NCI-H510A (cell line): ENCODE measurements at regions not wholly inside any gene's neighbourhood (a gene's known extent, or its start where the extent isn't known, plus 50 kb on each side); places are given as distances from the start of the nearest gene placed in this dataset.
"Not testable (repeated sequence)": the region's sequence is repeated elsewhere in the genome, so short reads cannot be mapped to it uniquely, and the experiment has no call there.

Experiments
- DNase-seq: peaks from one replicate; lab custom pipeline; 2025; lab: John Stamatoyannopoulos, UW

DNA sequence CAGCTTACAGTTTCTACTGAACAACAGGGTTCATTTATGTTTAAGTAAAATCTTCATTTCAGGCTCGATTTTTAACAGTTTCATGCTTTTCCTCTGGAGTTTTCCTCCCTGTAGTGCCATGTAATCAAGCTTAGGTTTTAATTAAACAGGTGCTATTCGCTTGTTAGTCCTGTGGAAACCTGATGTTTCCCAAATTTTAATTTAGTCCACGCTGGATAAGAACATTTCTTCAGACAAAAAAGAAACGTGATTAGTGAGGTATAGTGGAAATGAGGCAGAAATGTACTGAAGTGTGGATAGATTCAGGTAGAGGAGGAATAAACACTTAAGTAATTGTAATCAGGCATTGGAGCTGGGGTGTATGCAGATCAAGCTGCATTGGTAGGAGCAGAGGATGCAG, 1217.5 kb downstream of the AACS start:
- no peak for DNase-seq

DNA sequence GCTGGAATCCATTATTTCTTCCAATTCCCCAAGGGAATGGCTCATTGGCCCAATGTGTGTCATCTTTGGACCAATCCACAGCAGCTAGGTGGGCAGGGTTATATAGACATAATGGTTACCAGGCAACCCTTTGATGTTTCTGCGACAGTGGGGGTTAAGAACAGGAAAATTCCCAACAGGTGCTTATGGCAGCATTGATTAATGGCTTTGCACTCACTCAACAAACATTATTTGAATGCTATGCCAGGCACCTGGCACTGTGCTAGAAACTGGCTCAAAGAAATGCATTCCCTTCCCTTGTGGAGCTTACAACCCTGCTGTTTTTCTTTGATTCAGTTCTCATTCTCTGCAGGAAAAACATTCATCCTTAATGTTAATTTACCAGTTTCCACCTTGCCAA, 1221.0 kb downstream of the AACS start:
- DNase-seq, result peak; percentile 48

DNA sequence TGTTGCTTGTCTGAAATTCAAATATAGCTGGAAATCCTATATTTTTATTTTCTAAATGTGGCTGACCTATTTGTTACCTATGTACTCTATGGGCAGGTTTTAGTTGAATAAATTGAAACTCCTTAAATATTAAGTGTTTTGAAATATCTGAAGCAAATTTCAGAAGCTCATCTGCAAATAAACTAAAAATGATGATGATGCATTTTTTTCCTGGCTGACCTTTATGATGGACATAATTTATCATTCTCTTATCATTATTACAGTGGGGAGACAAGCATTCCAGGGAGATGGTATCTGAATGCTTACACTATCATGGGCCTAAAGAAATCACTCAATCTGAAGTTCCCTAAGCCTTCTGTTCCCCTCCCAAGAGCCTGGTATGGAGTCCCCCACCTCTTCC, 1225.2 kb downstream of the AACS start:
- no peak for DNase-seq

DNA sequence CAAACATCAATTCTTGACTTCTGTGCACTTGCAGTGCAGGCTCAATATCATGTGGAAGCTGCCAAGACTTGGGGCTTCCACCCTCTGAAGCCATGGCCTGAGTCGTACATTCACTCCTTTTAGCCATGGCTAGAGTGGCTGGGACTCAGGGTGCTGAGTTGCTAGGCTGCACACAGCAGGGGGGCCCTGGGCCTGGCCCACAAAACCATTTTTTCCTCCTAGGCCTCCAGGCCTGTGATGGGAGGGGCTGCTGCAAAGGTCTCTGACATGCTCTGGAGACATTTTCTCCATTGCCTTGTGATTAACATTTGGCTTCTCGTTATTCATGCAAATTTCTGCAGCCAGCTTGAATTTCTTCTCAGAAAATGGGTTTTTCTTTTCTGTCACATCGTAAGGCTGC, 1226.8 kb downstream of the AACS start:
- not testable (repeated sequence) for DNase-seq

DNA sequence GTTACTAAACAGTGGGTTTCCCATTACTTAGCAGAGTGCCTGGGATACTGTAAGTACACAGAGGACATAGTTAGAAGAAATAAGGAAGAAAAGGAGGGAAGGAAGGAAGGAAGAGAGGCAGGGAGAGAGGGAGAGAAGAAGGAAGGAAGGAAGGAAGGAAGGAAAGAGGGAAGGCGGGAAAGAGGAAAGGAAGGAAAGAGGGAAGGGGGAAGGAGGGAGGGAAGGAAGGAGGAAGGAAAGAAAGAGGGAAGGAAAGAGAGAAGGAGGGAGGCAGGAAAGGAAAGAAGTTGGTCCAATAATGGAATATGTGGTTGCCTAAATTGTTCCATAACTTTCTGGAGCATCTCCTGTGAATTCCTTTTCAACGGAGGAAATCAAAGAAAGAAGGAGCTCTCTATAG, 1230.4 kb downstream of the AACS start:
- no peak for DNase-seq

DNA sequence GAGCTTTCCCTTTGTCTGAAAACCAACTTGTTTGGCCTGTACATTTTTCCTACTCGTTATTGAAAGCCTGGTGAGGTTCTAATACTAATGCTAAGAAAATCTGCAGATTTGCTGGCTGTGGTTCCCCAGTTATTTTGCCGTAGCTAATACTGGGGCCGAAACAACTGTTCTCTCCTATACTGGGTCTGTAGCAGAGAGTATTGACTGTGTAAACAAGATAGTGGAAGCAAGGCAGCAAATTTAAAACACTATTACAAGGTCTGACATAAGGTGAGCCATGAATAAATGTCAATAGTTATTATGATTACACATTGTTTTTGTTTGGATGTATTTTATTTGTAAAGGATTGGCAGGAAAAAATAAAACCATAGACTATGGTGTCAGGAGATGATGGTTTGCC, 1244.0 kb downstream of the AACS start:
- DNase-seq, result no peak

DNA sequence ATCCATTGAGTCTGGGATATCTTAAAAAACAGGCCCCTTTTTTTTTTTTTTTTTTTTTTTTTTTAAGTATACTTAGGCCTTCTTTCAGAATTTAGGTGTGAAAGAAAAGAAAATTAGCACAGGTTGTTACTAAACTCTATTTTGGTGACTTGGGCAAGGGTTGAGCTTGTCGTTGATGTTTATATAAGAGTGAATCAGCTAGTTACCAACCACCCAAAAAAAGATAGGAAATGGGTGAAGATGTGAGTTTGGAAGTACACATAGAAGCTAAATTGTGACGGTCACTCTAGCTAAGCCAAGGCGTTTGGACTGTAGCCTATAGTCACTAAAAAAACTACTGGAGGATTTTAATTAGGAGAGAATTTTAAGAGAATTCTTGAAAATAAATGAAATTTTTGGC, 1247.2 kb downstream of the AACS start:
- no peak for DNase-seq

DNA sequence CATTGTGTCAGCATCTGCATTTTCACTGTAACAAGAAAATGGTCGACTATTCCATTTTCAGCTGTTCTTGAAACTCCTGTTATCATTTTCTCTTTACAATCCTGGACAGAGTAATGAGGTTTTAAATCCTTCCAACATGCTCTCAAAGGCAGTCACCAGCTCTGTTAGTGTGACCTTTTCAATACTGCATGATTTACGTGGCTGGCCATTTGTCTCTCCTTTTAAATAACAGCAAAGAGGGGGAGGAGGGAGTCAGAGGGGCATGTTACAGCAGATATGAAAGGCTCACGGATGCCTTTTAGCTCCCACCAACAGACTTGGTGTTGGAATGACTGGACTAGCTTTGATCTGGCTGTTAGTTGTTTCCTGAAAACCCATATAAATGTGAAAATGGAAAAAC, 1251.2 kb downstream of the AACS start:
- DNase-seq, result no peak

DNA sequence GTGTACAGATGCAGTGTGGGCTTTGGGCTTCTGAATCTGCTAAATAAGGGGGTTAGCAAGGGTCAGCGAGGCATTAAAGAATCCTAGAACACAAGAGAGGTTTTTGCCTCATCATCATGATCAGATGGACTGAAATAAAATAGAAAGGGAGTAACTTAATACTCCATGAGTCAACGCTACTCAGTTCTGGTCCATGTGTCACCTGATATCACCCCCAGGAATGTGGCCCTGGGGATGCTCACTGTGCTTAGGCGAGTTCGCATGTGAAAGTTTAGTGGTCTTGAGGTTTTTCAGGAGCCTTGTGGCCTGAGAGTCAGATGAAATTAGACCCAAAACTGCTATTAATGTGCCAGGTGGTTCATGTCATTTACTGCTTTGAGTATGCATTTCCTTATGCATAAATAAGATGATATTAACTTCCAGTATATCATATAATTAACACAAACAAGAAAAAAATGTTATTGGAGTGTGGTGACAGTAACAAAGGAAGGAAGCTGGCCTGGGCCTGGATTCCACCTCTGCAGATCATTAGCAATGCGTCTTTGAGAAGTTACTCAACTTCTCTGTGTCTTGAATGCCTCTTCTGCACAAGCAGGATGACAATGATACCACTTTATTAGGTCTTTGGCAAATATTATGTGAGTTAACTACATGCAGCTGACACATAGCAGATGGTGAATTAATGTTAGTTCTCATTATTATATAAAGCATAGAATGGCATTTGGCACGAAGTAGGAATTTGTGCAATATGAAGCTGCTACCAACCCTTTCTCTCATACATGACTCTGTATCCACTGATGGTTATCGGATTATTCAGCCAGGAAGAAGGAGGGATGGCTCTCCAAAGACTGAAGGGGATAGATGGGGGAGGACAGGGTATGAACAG, 1272.6 kb downstream of the AACS start:
- no peak for DNase-seq

DNA sequence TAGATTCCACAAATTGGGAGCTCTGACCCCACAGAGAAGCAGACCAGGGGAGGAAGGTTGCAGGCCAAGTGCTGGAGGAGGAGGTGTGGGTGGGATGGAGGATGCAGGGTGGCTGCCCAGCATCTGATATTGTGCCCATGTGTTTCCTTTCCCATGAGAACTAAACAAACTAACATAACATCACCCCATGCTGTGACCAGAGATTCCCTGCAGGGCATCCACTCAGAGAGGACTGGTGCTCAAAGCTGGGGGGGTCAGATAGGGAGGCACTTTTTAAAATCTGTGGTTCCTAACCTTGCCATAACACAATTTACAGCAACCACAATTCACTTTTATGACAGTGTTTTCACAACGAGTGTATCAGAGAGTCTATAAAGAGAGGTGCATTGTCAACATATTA, 1277.6 kb downstream of the AACS start:
- DNase-seq, result no peak

DNA sequence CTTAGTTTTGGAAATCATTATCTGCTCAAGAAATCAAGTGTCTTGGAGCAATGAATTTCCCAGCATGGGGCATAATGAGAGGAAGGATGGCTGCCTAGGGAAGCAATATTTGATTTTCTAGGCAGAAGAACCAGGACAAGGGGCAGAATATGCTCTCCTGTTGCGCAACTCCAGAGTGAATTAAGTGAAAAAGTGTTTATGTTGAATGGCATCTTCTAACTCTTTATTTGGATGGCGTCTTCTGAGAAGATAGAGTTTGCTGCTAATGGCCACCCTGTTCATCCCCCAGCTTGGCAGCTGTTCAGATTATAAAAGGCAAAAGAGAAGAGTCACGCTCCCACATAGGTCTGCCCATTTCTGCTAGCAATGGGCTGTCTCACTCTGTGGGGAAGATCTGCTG, 1278.1 kb downstream of the AACS start:
- DNase-seq, result no peak

DNA sequence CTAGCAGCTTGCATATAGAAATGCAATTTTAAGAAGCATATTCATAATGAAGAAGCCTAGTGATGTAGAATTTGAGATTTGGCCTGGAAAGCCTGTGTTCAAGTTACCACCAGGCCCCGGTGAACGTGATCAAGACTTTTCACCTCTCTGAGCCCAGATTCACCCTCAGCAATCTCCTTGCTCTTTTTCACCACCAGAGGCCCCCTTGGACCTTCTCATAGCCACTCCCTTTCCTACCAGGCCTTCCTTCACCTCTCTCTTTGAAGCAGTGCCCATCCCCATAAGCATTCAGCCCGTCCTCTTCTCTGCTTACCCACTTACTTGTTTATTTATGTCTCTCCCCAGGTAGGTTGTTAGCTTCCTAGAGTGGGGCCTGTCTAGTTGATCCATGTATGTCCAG, 1280.9 kb downstream of the AACS start:
- DNase-seq, result no peak

DNA sequence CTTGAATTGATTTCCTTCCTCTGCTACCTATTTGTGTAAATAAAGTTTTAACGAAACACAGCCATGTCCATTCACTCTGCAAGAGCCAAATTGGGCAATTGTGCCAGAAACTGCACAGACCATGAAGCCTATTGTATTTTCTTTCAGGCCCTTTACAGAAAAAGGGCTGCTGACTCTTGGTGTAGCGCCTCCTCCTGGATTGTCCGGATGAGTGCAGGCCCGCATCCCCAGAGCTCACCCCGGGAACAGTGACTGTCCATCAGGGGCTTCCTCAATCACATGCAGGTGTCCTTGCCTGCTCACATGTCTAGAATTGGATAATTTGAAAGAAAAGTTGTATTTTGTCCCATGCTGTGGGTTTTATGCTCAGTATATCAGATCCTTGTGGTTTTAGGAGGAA, 1282.2 kb downstream of the AACS start:
- DNase-seq, result no peak

DNA sequence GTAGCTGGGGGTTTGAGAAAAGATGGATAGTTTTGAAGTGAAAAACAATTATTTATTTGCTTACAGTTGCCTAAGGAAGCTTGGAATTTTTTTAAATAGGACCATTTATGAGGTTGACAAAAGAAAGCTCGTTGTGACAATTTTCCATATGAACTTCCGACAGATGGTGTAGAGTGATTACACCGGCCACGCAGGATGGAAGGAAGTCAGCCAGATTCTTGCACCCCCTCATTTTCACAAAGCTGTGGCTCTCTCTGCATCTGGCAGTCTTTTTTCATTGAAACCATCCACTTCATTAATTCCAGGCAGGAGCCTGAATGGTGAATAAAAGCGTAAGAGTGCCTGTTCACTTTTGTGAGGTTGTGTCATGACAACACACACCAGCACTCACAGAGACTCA, 1284.1 kb downstream of the AACS start:
- DNase-seq, result no peak

DNA sequence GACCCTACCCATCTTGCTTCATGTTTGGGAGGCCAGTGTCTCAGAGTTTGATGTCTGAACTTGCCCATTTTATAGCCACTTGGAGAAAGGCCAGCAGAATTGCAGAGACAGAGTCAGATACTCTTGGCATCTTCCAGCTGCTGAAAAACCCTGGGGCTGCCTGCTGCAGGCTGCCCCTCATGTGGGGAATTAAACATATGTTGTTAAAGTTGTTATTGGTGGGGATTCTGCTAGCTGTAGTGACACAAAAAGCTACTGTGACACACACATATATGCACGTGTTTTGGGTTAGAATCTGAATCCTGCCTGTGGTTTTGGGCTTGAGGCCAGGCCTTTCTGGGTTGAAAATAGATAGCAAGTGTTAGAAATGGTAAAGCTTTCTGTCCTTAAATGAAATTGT, 1288.4 kb downstream of the AACS start:
- no peak for DNase-seq

DNA sequence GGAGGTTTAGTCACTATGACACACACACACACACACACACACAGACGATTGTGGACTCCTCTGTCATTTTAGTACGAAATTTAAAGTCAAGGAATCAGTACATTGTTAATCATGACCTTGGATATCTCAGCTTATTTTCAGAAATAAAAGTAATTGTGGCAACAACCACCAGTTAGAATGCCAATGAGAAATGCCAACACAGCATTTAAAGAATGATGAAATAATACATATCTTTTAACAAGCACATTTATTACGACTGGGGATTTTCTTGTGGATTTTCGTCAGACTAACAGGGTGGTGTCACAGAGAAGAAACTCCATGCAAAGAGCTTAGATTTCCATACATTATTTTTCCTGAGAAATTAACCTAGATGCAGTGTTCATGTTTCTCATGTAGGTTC, 1289.4 kb downstream of the AACS start:
- DNase-seq, result no peak

DNA sequence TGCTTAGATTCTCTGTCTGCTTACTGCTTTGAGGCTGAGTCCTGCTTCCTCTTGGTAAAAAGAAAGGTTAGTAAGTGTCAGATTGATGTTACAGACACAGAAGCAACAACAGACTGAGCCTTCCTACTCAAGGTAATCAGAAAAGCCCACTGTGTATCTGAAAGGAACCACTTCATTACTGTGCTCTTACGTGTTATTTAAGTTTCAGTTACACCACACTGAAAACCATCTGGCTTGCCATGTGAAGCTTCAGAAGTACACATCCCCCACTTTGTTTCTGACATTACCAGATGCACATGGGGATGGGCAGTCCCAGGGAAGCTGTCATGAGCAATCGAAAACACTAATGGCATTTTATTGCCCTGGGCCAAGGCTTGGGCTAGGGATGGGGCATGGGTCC, 1290.1 kb downstream of the AACS start:
- DNase-seq, result no peak

DNA sequence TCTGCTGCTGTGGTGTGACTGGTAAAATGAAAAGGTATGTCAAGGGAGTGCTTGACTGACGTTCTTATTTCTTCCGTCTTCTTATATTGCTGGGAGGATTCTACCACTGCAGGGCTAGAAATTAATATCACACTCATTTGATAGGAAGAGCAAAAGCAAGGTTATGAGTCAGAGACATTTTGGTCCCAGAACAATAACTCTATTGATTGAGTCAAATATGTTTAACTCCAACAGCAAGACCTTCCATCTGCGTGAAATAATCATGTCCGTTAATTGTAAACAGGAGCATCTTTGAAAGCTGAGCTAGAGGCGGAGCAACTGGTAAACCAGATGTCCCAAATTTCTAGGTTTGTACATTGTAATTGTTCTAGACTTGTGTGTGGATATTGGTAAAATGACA, 1293.6 kb downstream of the AACS start:
- DNase-seq, result no peak

DNA sequence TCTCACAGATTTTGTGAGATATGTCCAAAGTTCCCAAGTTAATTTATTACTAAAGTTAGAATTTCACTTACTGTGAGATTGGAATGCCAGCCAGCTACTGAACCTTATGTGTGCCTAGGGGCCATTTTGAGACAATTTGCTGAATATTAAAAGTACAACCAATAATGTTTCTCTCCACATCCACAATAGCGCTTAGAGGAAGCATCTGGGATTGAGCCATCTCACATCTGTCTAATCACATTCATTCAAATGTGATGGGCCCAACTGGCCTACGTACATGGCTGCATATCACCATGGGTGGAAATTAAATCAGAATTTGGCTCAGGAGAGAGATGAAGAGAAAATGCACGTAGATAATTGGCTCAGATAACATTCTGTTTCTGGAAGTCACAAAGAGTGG, 1294.0 kb downstream of the AACS start:
- no peak for DNase-seq

DNA sequence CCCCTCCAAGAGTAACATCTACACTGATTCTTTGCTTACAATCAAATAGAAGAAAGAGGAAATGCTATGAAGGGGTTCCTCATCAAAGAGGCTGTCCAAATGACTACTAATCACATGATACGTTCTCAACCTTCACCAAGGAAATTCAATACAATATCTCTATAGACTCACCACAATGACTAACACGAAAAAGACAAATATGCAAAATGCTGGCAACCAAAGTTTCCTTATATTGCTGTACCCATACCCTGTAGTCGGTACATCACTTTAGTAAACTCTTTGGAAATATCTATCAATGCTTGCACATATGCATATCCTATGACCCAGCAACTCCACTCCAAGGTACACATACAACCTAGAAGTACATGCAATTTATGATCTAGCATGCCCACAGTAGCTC, 1296.6 kb downstream of the AACS start:
- DNase-seq, result no peak

DNA sequence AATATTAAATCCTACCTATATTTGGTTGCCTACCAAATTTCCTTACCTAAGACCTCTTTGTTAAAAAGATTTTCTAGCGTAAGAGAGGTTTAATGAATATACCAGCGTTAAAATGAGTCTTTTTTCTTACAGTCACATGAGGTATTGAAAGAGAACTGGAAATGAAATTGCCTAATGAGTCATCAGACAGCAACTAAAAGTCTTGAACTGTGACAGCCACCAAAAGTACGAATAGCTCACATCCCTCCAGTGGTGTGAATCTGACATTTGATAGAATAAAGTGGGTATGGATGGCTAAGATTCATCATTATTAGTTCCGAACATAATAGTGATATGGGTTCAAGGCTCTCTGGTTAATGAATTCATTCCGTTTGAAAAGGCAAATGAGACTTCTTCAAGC, 1297.3 kb downstream of the AACS start:
- DNase-seq, result no peak

DNA sequence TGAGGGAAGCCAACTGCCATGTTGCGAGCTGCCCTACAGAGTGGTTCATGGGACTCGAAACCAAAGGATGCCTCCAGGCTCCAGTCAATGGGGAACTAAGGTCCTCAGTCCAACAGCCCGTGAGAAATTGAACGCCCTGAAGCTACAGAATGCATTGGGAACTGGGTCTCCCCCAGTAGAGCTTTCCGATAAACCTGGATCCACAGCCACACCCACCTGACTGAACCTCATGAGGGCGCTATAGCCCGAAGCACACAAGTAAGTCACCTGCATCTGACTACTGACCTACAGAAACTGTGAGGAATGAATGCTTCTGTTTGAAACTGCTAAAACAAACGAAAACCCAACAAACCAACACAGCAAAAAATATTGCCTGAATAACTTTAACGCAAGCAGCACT, 1297.7 kb downstream of the AACS start:
- no peak for DNase-seq

DNA sequence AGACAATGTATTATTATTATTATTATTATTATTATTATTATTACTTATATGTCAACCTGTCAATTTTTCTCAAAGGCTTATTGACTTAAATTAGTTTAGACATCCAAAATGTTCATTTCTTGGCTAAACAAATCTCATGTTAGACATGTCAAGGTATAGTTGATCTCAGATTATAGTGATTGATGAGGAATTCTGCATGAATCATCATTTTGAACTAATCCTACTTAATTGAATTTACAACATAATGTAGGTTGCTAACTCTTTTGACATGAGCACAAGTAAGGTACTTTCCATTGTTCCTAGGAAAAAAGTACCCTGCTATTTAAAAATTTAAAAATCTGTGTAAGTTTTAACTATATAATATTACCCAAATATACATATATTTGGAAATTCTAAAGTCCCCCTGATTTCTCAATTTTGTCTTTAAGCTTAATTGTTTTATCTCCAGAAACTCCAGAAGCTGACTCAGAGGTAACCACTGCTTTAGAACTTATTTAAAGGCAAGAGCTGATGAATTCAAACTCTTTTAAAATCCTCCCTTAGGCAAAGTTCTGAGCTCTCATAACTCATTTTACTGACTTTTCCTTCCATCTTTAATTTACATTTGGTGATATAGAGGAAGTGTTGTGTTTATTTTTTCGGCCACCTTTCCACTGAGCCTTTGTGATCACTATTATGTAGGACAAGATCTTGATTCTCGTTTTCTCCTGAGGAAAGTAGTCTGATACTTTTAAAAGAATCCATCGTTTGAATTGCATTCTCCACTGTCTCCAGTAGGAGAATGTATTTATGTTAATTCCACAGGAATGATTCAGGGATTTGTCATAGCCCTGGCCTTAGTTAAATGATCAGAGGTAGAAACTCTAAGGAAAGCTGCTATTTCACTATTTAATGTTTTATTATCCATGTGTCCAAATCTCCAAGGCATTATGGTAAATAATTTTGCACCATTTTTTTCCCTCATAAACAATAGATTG, 1304.5 kb downstream of the AACS start:
- no peak for DNase-seq
